GM12865 (cell line): ENCODE measurements at regions not wholly inside any gene's neighbourhood (a gene's known extent, or its start where the extent isn't known, plus 50 kb on each side); places are given as distances from the start of the nearest gene placed in this dataset.

Experiments used
- DNase-seq: peaks from one replicate; pipeline ENCODE4 v3.0.0; 2010; ENCODE audit warnings: low read depth
- H3K4me3 ChIP-seq: 2 replicates; pipeline ENCODE4 v1.5.1; 2011; ENCODE audit warnings: mild to moderate bottlenecking, low read depth, low read length, control low read depth
- TF ChIP-seq, protein P1 (sequence below): IDR thresholded peaks from 2 replicates; pipeline ENCODE4 v1.5.1; 2011; ENCODE audit warnings: low read length, control low read depth, low read depth, inconsistent platforms; ENCODE audit not compliant: insufficient read depth; ENCODE audit errors: missing control alignments

DNA sequence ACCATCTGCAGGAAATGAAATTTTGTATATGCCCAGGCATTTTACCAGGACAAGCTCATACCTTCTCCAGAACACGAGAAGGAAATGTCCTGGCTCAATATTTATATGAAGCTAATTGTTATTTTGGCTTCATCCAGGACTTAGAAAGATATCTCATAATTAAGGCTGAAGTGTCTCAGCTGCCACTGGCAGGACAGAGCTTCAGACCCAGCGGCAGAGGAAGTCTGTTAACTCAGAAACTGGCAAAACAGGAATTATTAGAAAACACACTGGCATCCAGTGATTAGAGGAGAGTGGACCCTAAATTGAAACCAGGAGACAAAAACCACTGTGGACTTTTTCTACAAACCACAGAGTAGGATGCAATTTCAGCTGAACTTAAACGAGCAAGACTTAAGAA is 329.7 kb downstream of the CYRIA start:
- H3K4me3 ChIP-seq: no peak overlapping the region
- no peak for DNase-seq
- TF ChIP-seq, protein P1, sequence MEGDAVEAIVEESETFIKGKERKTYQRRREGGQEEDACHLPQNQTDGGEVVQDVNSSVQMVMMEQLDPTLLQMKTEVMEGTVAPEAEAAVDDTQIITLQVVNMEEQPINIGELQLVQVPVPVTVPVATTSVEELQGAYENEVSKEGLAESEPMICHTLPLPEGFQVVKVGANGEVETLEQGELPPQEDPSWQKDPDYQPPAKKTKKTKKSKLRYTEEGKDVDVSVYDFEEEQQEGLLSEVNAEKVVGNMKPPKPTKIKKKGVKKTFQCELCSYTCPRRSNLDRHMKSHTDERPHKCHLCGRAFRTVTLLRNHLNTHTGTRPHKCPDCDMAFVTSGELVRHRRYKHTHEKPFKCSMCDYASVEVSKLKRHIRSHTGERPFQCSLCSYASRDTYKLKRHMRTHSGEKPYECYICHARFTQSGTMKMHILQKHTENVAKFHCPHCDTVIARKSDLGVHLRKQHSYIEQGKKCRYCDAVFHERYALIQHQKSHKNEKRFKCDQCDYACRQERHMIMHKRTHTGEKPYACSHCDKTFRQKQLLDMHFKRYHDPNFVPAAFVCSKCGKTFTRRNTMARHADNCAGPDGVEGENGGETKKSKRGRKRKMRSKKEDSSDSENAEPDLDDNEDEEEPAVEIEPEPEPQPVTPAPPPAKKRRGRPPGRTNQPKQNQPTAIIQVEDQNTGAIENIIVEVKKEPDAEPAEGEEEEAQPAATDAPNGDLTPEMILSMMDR: no peak

- TF ChIP-seq, protein P1: no peak
- H3K4me3 ChIP-seq: no peak overlapping the region
- DNase-seq: no peak
Observed at GRCh38 chr2:16335604-16335930, 330.1 kb downstream of the CYRIA start.

DNA sequence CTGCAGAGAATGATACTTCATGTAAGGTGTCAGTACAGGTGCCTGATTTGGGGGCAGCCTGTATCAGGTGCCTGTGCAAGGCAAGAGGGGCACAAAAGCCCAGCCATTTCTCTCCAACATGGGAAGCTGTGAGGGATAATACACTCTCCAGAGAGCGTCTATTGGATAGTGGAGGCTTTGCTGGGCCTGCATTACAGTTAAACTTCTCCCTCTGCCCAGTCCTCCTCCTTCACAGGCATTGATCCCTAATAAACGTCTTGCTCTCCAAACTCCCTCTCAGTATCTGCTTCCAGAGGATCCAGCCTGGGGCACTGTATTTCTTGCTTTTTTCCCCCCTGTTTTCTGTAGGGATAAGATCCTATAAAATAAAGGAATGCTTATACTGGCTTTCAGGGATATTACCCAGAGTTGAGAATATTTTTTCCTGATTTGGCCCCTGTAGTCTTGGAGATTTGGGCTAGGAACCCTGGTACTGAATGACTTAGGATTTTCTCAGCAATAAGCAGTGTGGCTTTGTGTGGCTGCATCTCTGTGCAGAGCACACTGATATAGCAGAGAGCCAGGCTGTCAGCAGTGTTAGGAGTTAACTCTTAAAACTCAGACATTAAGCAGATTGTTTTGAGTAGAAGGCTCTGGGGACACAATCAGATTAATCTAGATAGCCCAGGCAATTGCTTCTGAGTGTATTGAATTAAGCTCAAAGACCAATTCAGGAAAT is 330.6 kb downstream of the CYRIA start:
- DNase-seq: no peak
- no peak overlapping the region for H3K4me3 ChIP-seq
- TF ChIP-seq, protein P1: no peak

DNA sequence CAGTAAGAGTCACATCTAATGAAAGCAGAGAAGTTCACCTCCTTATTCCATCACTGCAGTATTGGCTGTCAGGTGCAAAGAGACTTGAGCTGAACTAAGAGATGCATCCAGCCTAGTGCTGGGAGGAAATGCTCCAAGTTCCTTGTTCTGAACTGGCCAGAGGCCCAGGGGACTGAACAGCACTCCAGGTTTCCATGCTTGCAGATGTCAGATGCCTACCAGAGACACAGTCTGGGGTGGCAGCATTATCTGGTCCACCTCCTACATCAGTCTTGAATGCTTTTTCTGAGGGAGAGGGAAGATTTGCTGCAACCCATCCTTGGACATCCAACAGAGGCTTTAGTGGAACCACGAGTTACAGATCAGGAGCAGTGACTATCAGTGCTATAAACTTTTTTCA is 331.3 kb downstream of the CYRIA start:
- TF ChIP-seq, protein P1: no peak
- no peak for DNase-seq

GRCh38 chr2:16333681-16334080 is 332.0 kb downstream of the CYRIA start:
- TF ChIP-seq, protein P1: no peak
- H3K4me3 ChIP-seq: no peak overlapping the region
- no peak for DNase-seq

More for the DNA sequence above, 331.3 kb downstream of the CYRIA start:
- no peak overlapping the region for H3K4me3 ChIP-seq

DNA sequence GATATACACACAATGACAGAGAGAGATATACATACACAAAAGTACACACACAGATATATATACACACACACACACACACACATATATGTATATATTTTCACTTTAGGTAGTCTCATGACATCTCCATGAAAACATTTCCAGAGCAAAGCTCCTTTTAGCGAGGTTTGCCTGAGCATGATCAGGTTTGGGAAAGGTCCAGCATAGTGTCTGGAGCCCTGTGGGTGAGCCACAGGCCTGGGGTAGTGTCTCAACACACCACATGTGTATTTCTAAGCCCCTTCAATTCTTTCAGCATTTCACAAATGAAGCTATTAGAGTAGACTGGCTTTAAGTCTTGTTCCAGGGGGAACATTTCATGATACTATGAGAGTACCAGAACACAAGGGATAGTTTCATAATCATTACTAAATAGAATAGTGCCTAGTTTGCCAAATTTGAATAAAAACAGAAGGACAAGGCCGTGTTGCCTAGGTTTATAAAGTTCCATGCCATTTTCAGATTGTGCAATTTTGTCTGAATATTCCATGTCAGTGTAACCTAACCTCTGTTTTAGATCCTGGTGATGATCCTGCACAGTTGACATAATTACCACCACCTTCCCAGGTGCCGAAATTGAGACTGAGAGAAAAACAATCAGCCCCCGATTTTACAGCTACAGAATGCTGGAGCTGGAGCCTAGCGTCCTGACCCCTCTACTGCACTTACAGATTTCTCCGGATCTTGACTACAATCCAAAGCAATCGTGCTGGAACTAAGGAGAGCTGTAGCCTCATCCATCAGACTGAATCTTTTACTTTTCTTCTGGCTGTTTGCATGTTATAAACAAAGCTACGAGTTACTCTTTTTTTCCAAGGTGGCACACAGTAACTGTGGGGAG is 332.7 kb downstream of the CYRIA start:
- no peak overlapping the region for H3K4me3 ChIP-seq
- TF ChIP-seq, protein P1: no peak
- no peak for DNase-seq
